GM10266 (cell line): ENCODE measurements at regions not wholly inside any gene's neighbourhood (a gene's known extent, or its start where the extent isn't known, plus 50 kb on each side); places are given as distances from the start of the nearest gene placed in this dataset.

Experiments
- DNase-seq: peaks from one replicate; pipeline ENCODE4 v3.0.0; 2012; ENCODE audit errors: extremely low spot score
- CTCF ChIP-seq: IDR thresholded peaks from 2 replicates; pipeline ENCODE4 v1.5.1; 2012; ENCODE audit warnings: mild to moderate bottlenecking, low read depth; ENCODE audit not compliant: control insufficient read depth, insufficient read depth; ENCODE audit errors: missing control alignments

- DNase-seq = no peak
- no peak for TF ChIP-seq CTCF
Measured at GRCh38 chr15:101590785-101591184, 61.4 kb downstream of the TM2D3 start.

- no peak for TF ChIP-seq CTCF
- DNase-seq = no peak
Measured at GRCh38 chr15:101583284-101583683, 68.9 kb downstream of the TM2D3 start.

- no peak for TF ChIP-seq CTCF
- DNase-seq = no peak
Measured at GRCh38 chr15:101580431-101580830, 71.8 kb downstream of the TM2D3 start.

GRCh38 chr15:101579631-101580163 lies 72.5 kb downstream of the TM2D3 start:
- no peak for TF ChIP-seq CTCF
- no peak for DNase-seq

DNA sequence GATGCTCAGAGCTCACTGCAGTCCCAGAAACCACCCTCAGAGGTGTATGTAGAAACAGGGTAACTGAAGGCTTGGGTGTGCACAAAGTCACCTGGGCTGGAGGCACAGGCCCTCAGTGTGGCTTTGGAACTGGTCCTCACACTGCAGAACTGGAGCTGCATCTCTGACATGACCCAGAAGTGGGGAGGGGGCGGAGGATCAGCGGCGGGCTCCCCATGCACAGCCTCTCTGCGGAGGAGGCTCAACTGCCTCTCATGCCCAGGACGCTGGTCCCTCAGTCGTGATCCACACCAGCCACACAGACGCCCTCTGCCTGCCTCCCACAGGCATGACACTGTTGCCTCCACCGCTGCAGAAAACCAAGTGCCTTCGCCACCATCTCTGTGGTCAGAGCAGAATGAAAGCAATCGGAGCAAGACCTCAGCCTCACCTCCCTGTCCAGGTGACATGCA lies 73.7 kb downstream of the TM2D3 start:
- DNase-seq = peak; percentile 51
- TF ChIP-seq CTCF = peak; percentile 39

DNA sequence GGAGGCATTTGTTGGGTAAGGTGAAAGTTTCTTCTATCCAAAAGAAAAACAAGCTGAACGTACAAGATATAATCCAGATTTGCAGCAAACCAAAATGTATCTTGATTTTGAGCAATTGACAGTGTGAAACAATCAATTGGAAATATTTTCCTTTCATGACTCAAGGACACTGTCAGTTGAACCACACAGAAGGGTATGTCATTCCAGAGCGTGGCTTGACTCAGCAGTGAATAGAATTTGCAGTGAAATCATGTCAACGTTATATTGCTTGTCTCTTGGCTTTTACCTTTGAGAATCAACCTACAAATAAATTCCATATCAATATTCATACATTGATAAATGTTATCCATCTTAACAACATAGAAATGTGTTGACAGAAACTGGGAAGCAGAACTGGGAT lies 78.2 kb downstream of the TM2D3 start:
- no peak for TF ChIP-seq CTCF
- DNase-seq = no peak

DNA sequence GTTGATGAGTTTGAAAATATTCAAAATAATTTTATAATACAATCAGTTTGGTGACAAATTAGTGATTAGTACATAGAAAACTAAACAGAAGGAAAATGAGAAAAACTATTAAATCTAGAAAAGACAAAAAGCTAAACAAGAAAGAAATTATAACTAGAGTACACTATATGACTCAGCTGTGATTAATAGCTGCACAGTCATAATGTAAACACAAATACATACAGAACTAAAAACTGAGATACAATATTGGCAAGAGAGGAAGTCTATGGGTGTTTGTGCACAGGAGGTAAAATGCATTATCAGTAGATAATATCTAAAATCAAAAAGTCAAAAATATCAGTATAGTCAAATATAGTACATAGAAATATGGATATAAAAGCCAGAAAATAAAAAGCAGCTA lies 80.7 kb upstream of the PCSK6 start:
- no peak for TF ChIP-seq CTCF
- no peak for DNase-seq
